ENCODE measurements at regions not wholly inside any gene's neighbourhood (a gene's known extent, or its start where the extent isn't known, plus 50 kb on each side); places are given as distances from the start of the nearest gene placed in this dataset.

DNA sequence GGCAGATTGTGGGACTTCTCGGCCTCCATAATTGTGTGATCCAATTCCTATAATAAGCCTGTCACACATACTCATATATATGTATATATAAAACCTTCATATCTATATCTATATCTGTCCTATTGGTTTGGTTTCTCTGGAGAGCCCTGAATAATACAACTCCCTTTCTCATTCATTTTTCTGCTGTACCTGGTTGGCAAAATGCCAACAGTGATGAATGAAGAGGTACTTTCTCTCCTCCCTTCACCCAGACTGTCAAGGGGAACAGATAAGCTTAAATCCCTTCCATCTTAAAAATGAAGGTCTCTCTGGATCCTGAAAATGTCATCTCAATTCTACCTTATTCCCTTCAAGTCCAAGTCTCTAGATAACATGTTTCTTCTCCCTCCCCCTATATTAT, 60.3 kb upstream of the FOXP2 start:
- no peak overlapping the region for H3K27ac ChIP-seq (ENCODE audit: low read depth in 1 of 2, low read length in 1 of 2)
- no peak for ATAC-seq (ENCODE audit: insufficient read depth, low FRiP score)
- no peaks in the 10 kb centered on the region for H3K9me3 ChIP-seq (ENCODE audit: control insufficient read depth in 4 of 4, insufficient read depth in 3 of 4, low read length in 3 of 4)
- TF ChIP-seq, protein P1, sequence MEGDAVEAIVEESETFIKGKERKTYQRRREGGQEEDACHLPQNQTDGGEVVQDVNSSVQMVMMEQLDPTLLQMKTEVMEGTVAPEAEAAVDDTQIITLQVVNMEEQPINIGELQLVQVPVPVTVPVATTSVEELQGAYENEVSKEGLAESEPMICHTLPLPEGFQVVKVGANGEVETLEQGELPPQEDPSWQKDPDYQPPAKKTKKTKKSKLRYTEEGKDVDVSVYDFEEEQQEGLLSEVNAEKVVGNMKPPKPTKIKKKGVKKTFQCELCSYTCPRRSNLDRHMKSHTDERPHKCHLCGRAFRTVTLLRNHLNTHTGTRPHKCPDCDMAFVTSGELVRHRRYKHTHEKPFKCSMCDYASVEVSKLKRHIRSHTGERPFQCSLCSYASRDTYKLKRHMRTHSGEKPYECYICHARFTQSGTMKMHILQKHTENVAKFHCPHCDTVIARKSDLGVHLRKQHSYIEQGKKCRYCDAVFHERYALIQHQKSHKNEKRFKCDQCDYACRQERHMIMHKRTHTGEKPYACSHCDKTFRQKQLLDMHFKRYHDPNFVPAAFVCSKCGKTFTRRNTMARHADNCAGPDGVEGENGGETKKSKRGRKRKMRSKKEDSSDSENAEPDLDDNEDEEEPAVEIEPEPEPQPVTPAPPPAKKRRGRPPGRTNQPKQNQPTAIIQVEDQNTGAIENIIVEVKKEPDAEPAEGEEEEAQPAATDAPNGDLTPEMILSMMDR (IDR thresholded peaks at IDR 0.05; ENCODE audit: control extremely low read depth, extremely low read depth): no peak
- no peak overlapping the region for H3K9ac ChIP-seq (ENCODE audit: insufficient read depth in 1 of 2, low read length in 2 of 2)
- H3K4me1 ChIP-seq (ENCODE audit: control insufficient read depth in 5 of 5, insufficient read depth in 5 of 5, low read length in 5 of 5): no peaks in the 10 kb centered on the region
- 89 to 93% methylated on average over 1 of the region's 1 CpG for WGBS, 2 donors
- DNase-seq: no peak
- no peaks in the 10 kb centered on the region for H3K36me3 ChIP-seq (ENCODE audit: control insufficient read depth in 4 of 4, insufficient read depth in 4 of 4, low read length in 4 of 4)
- H3K27me3 ChIP-seq (ENCODE audit: control insufficient read depth in 3 of 3, insufficient read depth in 3 of 3, low read length in 2 of 3): no peaks in the 10 kb centered on the region
- no peak overlapping the region for H3K4me3 ChIP-seq

DNA sequence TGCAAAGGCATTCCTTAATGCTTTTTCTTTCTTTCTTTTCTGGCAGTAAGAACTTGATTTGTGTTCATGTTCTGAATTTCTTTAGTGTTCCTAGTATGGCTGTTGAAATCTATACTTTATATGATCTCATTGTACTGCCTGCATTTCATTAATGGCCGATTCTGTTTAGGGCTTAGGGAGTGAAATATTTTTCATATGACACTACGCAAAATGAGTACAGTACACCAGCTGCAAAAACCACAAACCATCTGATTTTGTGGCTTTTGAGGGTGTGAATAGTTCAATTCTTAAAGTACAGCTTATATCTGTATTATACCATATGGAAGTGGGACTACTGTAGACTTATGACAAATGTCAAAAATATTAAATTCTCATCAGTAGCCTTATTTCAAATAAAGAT, 69.1 kb upstream of the FOXP2 start:
- Histone ChIP-seq H3K4me3 (no peak overlapping the region), H3K9me3 (ENCODE audit: control insufficient read depth in 4 of 4, insufficient read depth in 3 of 4, low read length in 3 of 4) (no peaks in the 10 kb centered on the region), H3K4me1 (ENCODE audit: control insufficient read depth in 5 of 5, insufficient read depth in 5 of 5, low read length in 5 of 5) (no peaks in the 10 kb centered on the region), H3K9ac (ENCODE audit: insufficient read depth in 1 of 2, low read length in 2 of 2) (no peak overlapping the region), H3K36me3 (ENCODE audit: control insufficient read depth in 4 of 4, insufficient read depth in 4 of 4, low read length in 4 of 4) (no peaks in the 10 kb centered on the region), H3K27me3 (ENCODE audit: control insufficient read depth in 3 of 3, insufficient read depth in 3 of 3, low read length in 2 of 3) (no peaks in the 10 kb centered on the region), H3K27ac (ENCODE audit: low read depth in 1 of 2, low read length in 1 of 2) (no peak overlapping the region)
- ATAC-seq (ENCODE audit: insufficient read depth, low FRiP score): no peak
- 72 to 81% methylated on average over 2 of the region's 2 CpGs for WGBS, 2 donors
- TF ChIP-seq, protein P1 (IDR thresholded peaks at IDR 0.05; ENCODE audit: control extremely low read depth, extremely low read depth): no peak
- no peak for DNase-seq

- TF ChIP-seq, protein P1 (IDR thresholded peaks at IDR 0.05; ENCODE audit: control extremely low read depth, extremely low read depth): no peak
- no peak overlapping the region for H3K27ac ChIP-seq (ENCODE audit: low read depth in 1 of 2, low read length in 1 of 2)
- no peak overlapping the region for H3K4me3 ChIP-seq
- ATAC-seq (ENCODE audit: insufficient read depth, low FRiP score) (no peak), DNase-seq (no peak)
- no peaks in the 10 kb centered on the region for H3K36me3 ChIP-seq (ENCODE audit: control insufficient read depth in 4 of 4, insufficient read depth in 4 of 4, low read length in 4 of 4)
- H3K4me1 ChIP-seq (ENCODE audit: control insufficient read depth in 5 of 5, insufficient read depth in 5 of 5, low read length in 5 of 5): no peaks in the 10 kb centered on the region
- H3K9me3 ChIP-seq (ENCODE audit: control insufficient read depth in 4 of 4, insufficient read depth in 3 of 4, low read length in 3 of 4): no peaks in the 10 kb centered on the region
- 93% methylated on average over 9 of the region's 9 CpGs for WGBS, 2 donors
- H3K27me3 ChIP-seq (ENCODE audit: control insufficient read depth in 3 of 3, insufficient read depth in 3 of 3, low read length in 2 of 3): no peaks in the 10 kb centered on the region
- H3K9ac ChIP-seq (ENCODE audit: insufficient read depth in 1 of 2, low read length in 2 of 2): no peak overlapping the region
Observed at GRCh38 chr7:114343949-114344708, 70.5 kb upstream of the FOXP2 start.

Data from lung (tissue), 11 donors.